ENCODE measurements at regions not wholly inside any gene's neighbourhood (a gene's known extent, or its start where the extent isn't known, plus 50 kb on each side); places are given as distances from the start of the nearest gene placed in this dataset.

- TF ChIP-seq CTCF (optimal IDR thresholded peaks at IDR 0.05 in 1 of 3, IDR thresholded peaks at IDR 0.05 in 1 of 3, conservative IDR thresholded peaks at IDR 0.05 in 1 of 3; ENCODE audit: extremely low read depth in 1 of 3, insufficient read depth in 2 of 3, low read length in 3 of 3) (no peak), EZH2 (IDR thresholded peaks at IDR 0.05; ENCODE audit: low read length) (no peak)
Observed at GRCh38 chr16:20147091-20147490, 73.4 kb upstream of the GPR139 start.

Data from keratinocyte (primary cell).